ENCODE measurements at regions not wholly inside any gene's neighbourhood (a gene's known extent, or its start where the extent isn't known, plus 50 kb on each side); places are given as distances from the start of the nearest gene placed in this dataset.

GRCh38 chr18:59954755-59955156 lies 55.0 kb downstream of the PMAIP1 start:
- FAIRE-seq, result no peak

GRCh38 chr18:59954241-59954640 lies 54.4 kb downstream of the PMAIP1 start:
- FAIRE-seq, result no peak
